Esophagus mucosa (tissue), 1 donor: ENCODE measurements at regions not wholly inside any gene's neighbourhood (a gene's known extent, or its start where the extent isn't known, plus 50 kb on each side); places are given as distances from the start of the nearest gene placed in this dataset.

Experiments
- ATAC-seq: fragments of 200-7000 bp; cut with Tn5 transposase; one replicate; pipeline ENCODE4 v1.9.1; 2020
- donor health status: DM: yes; HTN: yes; CAD: no.

DNA sequence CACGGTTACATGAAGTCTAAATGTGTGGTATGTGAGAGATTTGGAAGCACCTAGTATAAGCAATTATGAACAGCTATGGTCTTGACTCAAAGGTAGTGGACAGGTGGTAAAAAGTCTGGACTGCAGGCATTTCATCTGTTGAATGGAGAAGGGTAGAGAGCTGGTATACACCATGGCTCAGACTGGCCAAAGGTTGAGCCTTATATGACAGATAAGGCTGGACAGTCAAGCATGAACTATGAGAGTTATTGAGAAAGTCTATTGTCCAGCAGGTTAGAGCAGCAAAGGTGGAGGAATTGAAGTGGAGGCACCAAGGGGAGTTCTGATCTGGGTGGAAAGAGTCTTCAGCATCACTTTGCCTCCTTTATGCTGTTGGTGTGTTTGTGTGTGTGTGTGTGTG, 346.7 kb upstream of the SLC14A2 start:
- ATAC-seq, result no peak

GRCh38 chr18:45270289-45270771, 344.9 kb upstream of the SLC14A2 start:
- ATAC-seq, result no peak

GRCh38 chr18:45274026-45274425, 341.2 kb upstream of the SLC14A2 start:
- ATAC-seq, result no peak

GRCh38 chr18:45275367-45276113, 339.7 kb upstream of the SLC14A2 start:
- no peak for ATAC-seq

GRCh38 chr18:45276878-45277277, 338.4 kb upstream of the SLC14A2 start:
- ATAC-seq, result no peak

DNA sequence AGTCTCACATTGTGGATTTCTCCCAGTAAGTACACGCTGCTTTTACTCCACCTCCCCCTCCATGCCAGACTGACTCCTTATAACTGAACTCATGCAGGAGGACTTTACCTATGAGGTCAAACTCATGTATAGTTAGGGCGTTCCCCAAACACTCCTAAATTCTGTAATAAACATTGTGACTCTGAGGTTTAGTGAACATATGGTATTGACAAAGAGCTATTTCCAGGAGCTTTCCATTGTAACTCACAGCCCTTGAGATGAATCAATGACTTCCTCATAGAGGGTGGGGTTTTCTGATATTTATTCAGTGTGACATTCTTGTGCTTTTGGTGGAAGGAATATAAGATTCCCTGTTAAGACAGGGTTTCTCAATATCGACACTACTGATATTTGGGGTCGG, 337.4 kb upstream of the SLC14A2 start:
- no peak for ATAC-seq

DNA sequence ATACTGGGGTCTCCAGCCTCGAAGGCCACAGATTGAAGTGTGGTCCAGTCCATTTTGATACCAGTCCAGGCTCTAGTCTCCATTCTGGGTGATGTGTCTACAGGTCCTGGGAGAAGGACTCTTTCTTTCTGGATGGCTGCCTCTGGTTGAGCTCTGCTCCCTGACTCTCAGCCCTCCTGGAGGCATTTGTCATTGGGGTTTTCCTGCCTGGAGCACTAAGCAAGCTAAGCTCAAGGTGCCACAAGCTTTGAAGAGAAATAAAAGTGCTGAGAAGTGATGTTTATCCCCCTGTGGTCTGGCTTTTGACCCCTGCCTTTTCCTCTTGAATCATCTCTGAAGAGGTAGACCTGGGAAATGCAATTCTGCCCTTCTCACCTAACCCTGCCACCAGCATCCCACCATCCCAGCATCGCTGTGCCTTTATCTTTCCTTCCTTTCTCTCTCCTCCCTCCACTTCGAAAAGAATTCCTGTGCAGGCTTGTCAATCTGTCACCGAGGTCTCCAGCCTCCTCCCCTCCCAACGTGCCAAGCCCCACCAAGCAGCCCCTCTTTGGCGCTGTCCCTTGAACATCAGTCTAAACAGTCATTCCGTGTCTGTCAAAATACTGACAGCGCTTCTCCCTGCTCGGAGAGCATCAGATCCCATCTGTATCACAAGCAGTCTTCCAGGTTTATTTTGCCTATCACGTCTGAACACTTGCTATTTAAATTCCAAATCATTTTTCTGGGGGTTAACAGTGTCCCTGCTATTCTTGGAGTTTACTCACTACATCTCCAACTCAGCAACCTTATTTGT, 334.6 kb upstream of the SLC14A2 start:
- ATAC-seq, result no peak

- no peak for ATAC-seq
These were observed 333.0 kb upstream of the SLC14A2 start for GRCh38 chr18:45282101-45282812.

GRCh38 chr18:45284174-45284573, 331.1 kb upstream of the SLC14A2 start:
- no peak for ATAC-seq

GRCh38 chr18:45284851-45285250, 330.4 kb upstream of the SLC14A2 start:
- no peak for ATAC-seq

GRCh38 chr18:45285251-45285650, 330.0 kb upstream of the SLC14A2 start:
- no peak for ATAC-seq

- ATAC-seq, result no peak
These were observed 328.8 kb upstream of the SLC14A2 start for GRCh38 chr18:45286431-45286830.

GRCh38 chr18:45287531-45287930, 327.7 kb upstream of the SLC14A2 start:
- ATAC-seq, result no peak

- no peak for ATAC-seq
These were observed 324.9 kb upstream of the SLC14A2 start for GRCh38 chr18:45290364-45290763.

DNA sequence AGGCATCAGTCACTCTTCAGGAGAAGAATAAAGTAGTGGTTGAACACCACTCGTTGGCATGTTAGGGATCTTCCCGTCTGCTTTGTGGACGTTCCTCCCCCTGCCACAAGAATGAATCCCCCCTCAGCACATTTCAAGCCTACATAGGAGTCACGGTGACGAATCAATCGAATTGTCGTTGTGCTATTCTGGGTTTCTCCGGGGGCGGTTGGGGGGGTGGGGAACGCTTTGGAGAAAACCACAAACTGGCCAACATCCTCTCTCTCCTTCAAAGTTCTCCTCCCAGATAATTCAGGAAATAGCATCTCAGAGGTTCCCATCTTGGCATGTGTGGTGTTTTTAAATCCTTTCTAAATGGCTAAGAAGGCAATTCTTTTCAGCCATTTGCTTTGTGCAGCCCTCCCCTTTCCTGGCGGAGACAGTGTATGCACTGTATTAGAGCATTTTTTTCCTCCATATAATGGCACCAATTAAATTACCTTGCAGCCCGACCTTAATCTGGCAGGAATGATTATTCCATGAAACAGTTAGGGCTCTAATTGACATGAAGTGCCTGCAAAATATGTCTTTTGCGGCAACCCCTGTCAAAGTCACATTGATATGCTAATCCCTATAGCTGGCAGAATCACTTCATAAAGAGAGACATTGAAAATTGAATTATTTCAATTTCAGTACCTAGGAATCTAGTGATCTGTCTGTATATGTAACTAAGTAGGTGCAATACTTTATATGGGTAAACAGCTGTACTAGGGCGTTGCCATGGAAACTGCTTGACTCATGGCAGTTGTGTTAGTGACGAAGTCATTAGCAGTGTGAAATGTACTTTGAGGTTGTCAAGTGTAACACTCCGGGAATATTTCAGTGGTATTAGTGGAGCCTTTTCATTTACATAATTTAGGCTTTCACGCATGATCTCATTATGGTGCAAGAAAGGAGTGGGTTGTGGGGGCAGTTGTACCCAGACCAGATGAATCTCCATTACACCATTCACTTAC, 323.4 kb upstream of the SLC14A2 start:
- ATAC-seq, result no peak

DNA sequence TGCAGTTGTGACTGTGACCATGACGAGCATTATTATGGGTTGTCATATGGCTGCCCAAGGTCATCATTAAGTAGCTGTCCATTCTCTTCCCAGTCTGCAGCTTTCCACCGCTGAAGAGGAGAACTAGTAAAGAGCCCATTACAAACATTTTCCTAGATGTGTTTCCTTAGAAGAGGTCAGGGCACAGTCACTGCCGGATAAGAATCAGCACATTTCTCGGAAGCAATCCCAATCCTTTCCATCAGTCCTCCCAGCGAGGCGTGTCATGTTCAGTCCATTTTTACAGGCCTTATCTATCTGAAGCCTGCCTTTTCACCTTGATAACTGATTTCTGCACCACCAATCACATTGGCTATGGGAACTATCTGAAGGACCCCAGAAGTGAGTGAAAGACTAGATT, 319.9 kb upstream of the SLC14A2 start:
- no peak for ATAC-seq

DNA sequence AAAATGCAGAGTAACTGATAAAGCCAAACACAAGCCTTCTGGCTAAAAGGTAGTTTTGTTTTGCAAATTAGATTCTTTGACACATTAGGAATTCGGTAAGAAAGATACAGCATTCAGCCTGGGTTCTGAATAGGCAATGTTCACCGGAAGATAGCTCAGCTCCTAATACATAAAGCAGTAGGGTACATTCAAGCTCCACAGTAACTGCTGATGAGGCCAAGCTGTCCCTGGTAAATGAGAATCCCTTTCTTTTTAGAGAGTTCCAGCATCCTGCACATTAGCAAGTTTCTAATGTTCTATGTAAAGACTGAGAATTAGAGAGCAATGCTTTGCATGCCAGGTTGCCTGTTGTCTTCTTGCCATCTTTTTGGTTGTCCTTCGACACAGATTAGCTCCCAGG, 316.3 kb upstream of the SLC14A2 start:
- no peak for ATAC-seq

DNA sequence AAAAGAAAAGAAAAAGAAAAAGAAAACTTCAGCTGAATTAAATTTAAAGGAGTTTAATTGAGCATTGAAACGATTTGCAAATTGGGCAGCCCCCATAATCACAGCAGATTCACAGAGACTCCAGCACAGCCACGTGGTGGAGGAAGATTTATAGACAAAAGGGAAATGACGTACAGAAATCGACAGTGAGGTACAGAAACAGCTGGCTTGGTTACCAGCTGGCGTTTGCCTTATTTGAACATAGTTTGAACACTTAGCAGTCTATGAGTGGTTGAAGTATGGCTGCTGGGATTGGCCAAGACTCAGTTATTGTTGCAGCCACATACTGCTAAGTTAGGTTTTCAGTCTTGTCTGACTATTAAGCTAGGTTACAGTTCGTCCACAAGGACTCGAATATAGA, 312.2 kb upstream of the SLC14A2 start:
- no peak for ATAC-seq

DNA sequence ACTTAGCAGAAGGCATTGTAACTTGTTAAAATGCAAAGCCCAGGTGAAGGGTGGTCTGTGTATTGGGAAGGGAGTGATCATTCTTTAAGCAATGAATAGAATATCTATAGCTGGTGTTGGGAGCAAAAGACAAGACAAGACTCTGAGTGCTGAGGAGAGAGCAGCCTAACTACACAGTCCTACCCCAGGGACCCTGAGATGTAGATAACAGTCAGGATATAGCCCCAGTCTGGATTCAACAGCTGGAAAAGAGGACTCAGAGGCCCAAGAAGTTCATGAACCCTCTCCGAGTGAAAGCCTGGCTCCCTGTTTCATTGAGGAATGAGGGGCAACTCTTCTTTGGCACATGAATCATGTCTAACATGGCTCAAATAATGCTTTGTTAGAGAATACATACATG, 310.7 kb upstream of the SLC14A2 start:
- ATAC-seq, result no peak

- ATAC-seq, result no peak
These were observed 302.6 kb upstream of the SLC14A2 start for GRCh38 chr18:45312555-45313126.

- ATAC-seq, result no peak
These were observed 299.1 kb upstream of the SLC14A2 start for GRCh38 chr18:45316127-45316526.
